ENCODE measurements at regions not wholly inside any gene's neighbourhood (a gene's known extent, or its start where the extent isn't known, plus 50 kb on each side); places are given as distances from the start of the nearest gene placed in this dataset.
"Not testable (repeated sequence)": the region's sequence is repeated elsewhere in the genome, so short reads cannot be mapped to it uniquely, and the experiment has no call there.

- no peak for TF ChIP-seq CTCF (IDR thresholded peaks at IDR 0.05; ENCODE audit: low read depth, low read length, missing control alignments)
- peak; percentile 0 for DNase-seq (ENCODE audit: low read depth)
- no peak overlapping the region for H3K4me3 ChIP-seq (ENCODE audit: low read depth, low read length)
Observed at GRCh38 chr10:90289037-90289436, 568.8 kb downstream of the HTR7 start.

- no peak for DNase-seq (ENCODE audit: low read depth)
- no peak overlapping the region for H3K4me3 ChIP-seq (ENCODE audit: low read depth, low read length)
- no peak for TF ChIP-seq CTCF (IDR thresholded peaks at IDR 0.05; ENCODE audit: low read depth, low read length, missing control alignments)
Observed at GRCh38 chr10:90293616-90294015, 564.2 kb downstream of the HTR7 start.

GRCh38 chr10:90294821-90295540 lies 562.9 kb downstream of the HTR7 start:
- not testable (repeated sequence) for DNase-seq (ENCODE audit: low read depth); H3K4me3 ChIP-seq (ENCODE audit: low read depth, low read length)

- H3K4me3 ChIP-seq (ENCODE audit: low read depth, low read length); DNase-seq (ENCODE audit: low read depth): not testable (repeated sequence)
Observed at GRCh38 chr10:90302031-90302430, 555.8 kb downstream of the HTR7 start.

GRCh38 chr10:90302758-90303481 lies 554.9 kb downstream of the HTR7 start:
- no peak for TF ChIP-seq CTCF (IDR thresholded peaks at IDR 0.05; ENCODE audit: low read depth, low read length, missing control alignments)
- no peak overlapping the region for H3K4me3 ChIP-seq (ENCODE audit: low read depth, low read length)
- no peak for DNase-seq (ENCODE audit: low read depth)

- H3K4me3 ChIP-seq (ENCODE audit: low read depth, low read length) = no peak overlapping the region
- no peak for TF ChIP-seq CTCF (IDR thresholded peaks at IDR 0.05; ENCODE audit: low read depth, low read length, missing control alignments)
- no peak for DNase-seq (ENCODE audit: low read depth)
Observed at GRCh38 chr10:90304533-90304932, 553.3 kb downstream of the HTR7 start.

- no peak for DNase-seq (ENCODE audit: low read depth)
- no peak overlapping the region for H3K4me3 ChIP-seq (ENCODE audit: low read depth, low read length)
- no peak for TF ChIP-seq CTCF (IDR thresholded peaks at IDR 0.05; ENCODE audit: low read depth, low read length, missing control alignments)
Observed at GRCh38 chr10:90306187-90306586, 551.7 kb downstream of the HTR7 start.

GRCh38 chr10:90308223-90308622 lies 549.6 kb downstream of the HTR7 start:
- no peak overlapping the region for H3K4me3 ChIP-seq (ENCODE audit: low read depth, low read length)
- no peak for TF ChIP-seq CTCF (IDR thresholded peaks at IDR 0.05; ENCODE audit: low read depth, low read length, missing control alignments)
- no peak for DNase-seq (ENCODE audit: low read depth)

All from GM12864 (cell line).